ENCODE measurements at regions not wholly inside any gene's neighbourhood (a gene's known extent, or its start where the extent isn't known, plus 50 kb on each side); places are given as distances from the start of the nearest gene placed in this dataset.

GRCh38 chr13:96925477-96925876 is 68.8 kb downstream of the OXGR1 start:
- no peak for TF ChIP-seq CTCF (IDR thresholded peaks at IDR 0.05)
- TF ChIP-seq POLR2A (IDR thresholded peaks at IDR 0.05): no peak
